HCT116 (cell line): ENCODE measurements at regions not wholly inside any gene's neighbourhood (a gene's known extent, or its start where the extent isn't known, plus 50 kb on each side); places are given as distances from the start of the nearest gene placed in this dataset.

Experiments used
- ATAC-seq: fragments of 200-7000 bp; cut with Tn5 transposase; 2 replicates; pipeline ENCODE4 v1.9.1; 2020; ENCODE audit warnings: mild to moderate bottlenecking, moderate library complexity
- BruUV-seq: library from RNA; stranded (reverse); fragments of 400-500 nt; replicated peaks from 2 replicates; lab custom pipeline; 2021; lab: Mats Ljungman, UMichigan
- CTCF ChIA-PET: fragments of 300-600 bp; sonication (Branson Sonifier 250); formaldehyde crosslinking; loops from one replicate; lab custom pipeline; 2021; ENCODE audit warnings: antibody characterized with exemption; lab: Charles Lee
- POLR2A ChIA-PET: fragments of 300-600, 350-600 bp; sonication (Branson Sonifier 250); formaldehyde crosslinking; loops from one replicate; lab custom pipeline; 2021; ENCODE audit warnings: antibody characterized with exemption; lab: Charles Lee
- RAD21 ChIA-PET, 2 experiments: fragments of 300-600 bp; sonication (Branson Sonifier 250); formaldehyde crosslinking; loops; one replicate each; lab custom pipeline; 2023; ENCODE audit warnings: low total read pairs in 2 of 2; ENCODE audit not compliant: uncharacterized antibody in 2 of 2, unreplicated experiment in 2 of 2, low non-redundant PET in 1 of 2; lab: Charles Lee
- DNase-seq: peaks from one replicate; pipeline ENCODE4 v3.0.0-alpha.2; 2010; ENCODE audit warnings: low read depth, low spot score
- H2AFZ ChIP-seq: fragments of 200-600 bp; shearing (Covaris generic), sonication (generic); 2 replicates; pipeline ENCODE4 v1.6.1; 2017; ENCODE audit warnings: low read depth, mixed run types, mixed read lengths, antibody characterized with exemption, low read length; ENCODE audit not compliant: poor library complexity, severe bottlenecking
- H3K27ac ChIP-seq: 2 replicates; pipeline ENCODE4 v1.5.1; 2012; ENCODE audit warnings: low read depth, low read length
- H3K27me3 ChIP-seq: fragments of 200-600 bp; sonication (generic); 2 replicates; pipeline ENCODE4 v1.6.1; 2016; ENCODE audit warnings: mixed run types, low read length, mixed read lengths; ENCODE audit not compliant: insufficient read depth
- H3K36me3 ChIP-seq, 2 experiments: fragments of 200-500 bp in 1 of 2; fragments of 200-600 bp in 1 of 2; sonication (Bioruptor generic) in 1 of 2; sonication (generic) in 1 of 2; 2 replicates each; pipeline versions ENCODE4 v1.5.1 to v1.6.1; 2014 to 2016; ENCODE audit warnings: low read length in 2 of 2, inconsistent platforms in 1 of 2, mixed read lengths in 1 of 2, mixed run types in 1 of 2; ENCODE audit not compliant: insufficient read depth in 2 of 2, control insufficient read depth in 1 of 2
- H3K4me1 ChIP-seq, 2 experiments: fragments of 200-600 bp in 1 of 2; sonication (generic) in 1 of 2; 2 replicates each; pipeline versions ENCODE4 v1.5.1 to v1.6.1; 2012 to 2017; ENCODE audit warnings: low read length in 2 of 2, inconsistent platforms in 1 of 2, mild to moderate bottlenecking in 1 of 2, mixed read lengths in 1 of 2, mixed run types in 1 of 2, moderate library complexity in 1 of 2; ENCODE audit not compliant: insufficient read depth in 2 of 2, control insufficient read depth in 1 of 2
- H3K4me2 ChIP-seq: fragments of 200-600 bp; sonication (generic); 2 replicates; pipeline ENCODE4 v1.6.1; 2017; ENCODE audit warnings: mixed run types, low read length, mixed read lengths
- H3K4me3 ChIP-seq, 2 experiments: fragments of 200-600 bp in 1 of 2; sonication (generic) in 1 of 2; replicated peaks in 1 of 2; 2 replicates each; pipeline ENCODE4 v1.5.1; 2011 to 2016; ENCODE audit warnings: low read length in 2 of 2, control low read depth in 1 of 2, low read depth in 1 of 2, mild to moderate bottlenecking in 1 of 2, mixed read lengths in 1 of 2, mixed run types in 1 of 2
- H3K79me2 ChIP-seq: fragments of 200-600 bp; sonication (generic); 2 replicates; pipeline ENCODE4 v1.6.1; 2017; ENCODE audit warnings: mild to moderate bottlenecking, mixed run types, low read length, moderate library complexity, mixed read lengths; ENCODE audit not compliant: insufficient read depth
- H3K9ac ChIP-seq: fragments of 200-600 bp; sonication (generic); 2 replicates; pipeline ENCODE4 v1.6.1; 2016; ENCODE audit warnings: low read length, mixed read lengths
- H3K9me2 ChIP-seq: fragments of 200-600 bp; sonication (generic), shearing (Covaris generic); 2 replicates; pipeline ENCODE4 v1.6.1; 2017; ENCODE audit warnings: mixed run types, mild to moderate bottlenecking, moderate library complexity; ENCODE audit not compliant: insufficient read depth
- H3K9me3 ChIP-seq, 2 experiments: fragments of 200-500 bp in 1 of 2; fragments of 200-600 bp in 1 of 2; sonication (Bioruptor generic) in 1 of 2; sonication (generic) in 1 of 2; 2 replicates each; pipeline ENCODE4 v1.6.1; 2014 to 2017; ENCODE audit warnings: low read length in 2 of 2, mixed read lengths in 2 of 2, inconsistent platforms in 1 of 2, low read depth in 1 of 2, mild to moderate bottlenecking in 1 of 2, mixed run types in 1 of 2, moderate library complexity in 1 of 2; ENCODE audit not compliant: control insufficient read depth in 1 of 2, insufficient read depth in 1 of 2
- H4K20me1 ChIP-seq: fragments of 200-600 bp; sonication (generic), shearing (Covaris generic); 2 replicates; pipeline ENCODE4 v1.6.1; 2017; ENCODE audit warnings: mixed run types, mild to moderate bottlenecking, moderate library complexity; ENCODE audit not compliant: insufficient read depth
- CEBPB ChIP-seq: IDR thresholded peaks from 2 replicates; pipeline ENCODE4 v1.6.1; 2012; ENCODE audit warnings: low read depth
- EZH2 ChIP-seq: fragments of 200-600 bp; sonication (generic); IDR thresholded peaks from 2 replicates; pipeline ENCODE4 v1.6.1; 2017; ENCODE audit warnings: antibody characterized with exemption, mixed run types
- EZH2phosphoT487 ChIP-seq: fragments of 200-600 bp; IDR thresholded peaks from 2 replicates; pipeline ENCODE4 v1.6.1; 2018; ENCODE audit warnings: antibody characterized with exemption, borderline replicate concordance
- FOSL1 ChIP-seq: IDR thresholded peaks from 2 replicates; pipeline ENCODE4 v1.6.1; 2012; ENCODE audit warnings: low read depth
- JUND ChIP-seq: IDR thresholded peaks from 2 replicates; pipeline ENCODE4 v1.6.1; 2012
- MAX ChIP-seq: IDR thresholded peaks from 2 replicates; pipeline ENCODE4 v1.6.1; 2012
- POLR2AphosphoS5 ChIP-seq: IDR thresholded peaks from 2 replicates; pipeline ENCODE4 v1.6.1; 2011; ENCODE audit warnings: mild to moderate bottlenecking, low read depth, low read length, moderate library complexity
- RAD21 ChIP-seq: IDR thresholded peaks from 2 replicates; pipeline ENCODE4 v1.6.1; 2012; ENCODE audit warnings: low read depth, mild to moderate bottlenecking
- REST ChIP-seq: IDR thresholded peaks from 2 replicates; pipeline ENCODE4 v1.6.1; 2012; ENCODE audit warnings: low read depth
- SP1 ChIP-seq: IDR thresholded peaks from 2 replicates; pipeline ENCODE4 v1.6.1; 2012; ENCODE audit warnings: low read depth
- SRF ChIP-seq: IDR thresholded peaks from 2 replicates; pipeline ENCODE4 v1.6.1; 2012; ENCODE audit warnings: low read depth
- YY1 ChIP-seq: IDR thresholded peaks from 2 replicates; pipeline ENCODE4 v1.6.1; 2011; ENCODE audit warnings: low read length, low read depth, moderate library complexity, mild to moderate bottlenecking; ENCODE audit not compliant: insufficient replicate concordance; ENCODE audit errors: extremely low read depth
- ZBTB33 ChIP-seq: IDR thresholded peaks from 2 replicates; pipeline ENCODE4 v1.6.1; 2011; ENCODE audit warnings: mild to moderate bottlenecking, low read length, moderate library complexity; ENCODE audit not compliant: insufficient replicate concordance; ENCODE audit errors: extremely low read depth
- intact Hi-C: fragments of 100-400 bp; cut with micrococcal nuclease; formaldehyde crosslinking; loops from 2 replicates; pipeline ENCODE4 v1.10.0; 2022

- H4K20me1 ChIP-seq = no peaks in the 10 kb centered on the region
- CTCF ChIA-PET = interaction anchor here (0.9 kb wide), 1 partner anchor 451 kb away, joined by 3 read pairs; no protein-coding TSS in a partner anchor
- no TSS peak for BruUV-seq
- H3K9me2 ChIP-seq = no peaks in the 10 kb centered on the region
- H3K9ac ChIP-seq = peak overlapping the region; percentile 31
- peak overlapping the region; percentile 52 for H3K4me2 ChIP-seq
- H3K79me2 ChIP-seq = no peaks in the 10 kb centered on the region
- peak; percentile 78 for TF ChIP-seq SP1
- TF ChIP-seq SRF = 0 out of 2 replicates have a peak, but pooled peaks have one; percentile 26
- peak; percentile 50; the same call in 1 of the 2 replicates for TF ChIP-seq POLR2AphosphoS5
- no peak for TF ChIP-seq ZBTB33
- TF ChIP-seq FOSL1 = peak; percentile 85
- TF ChIP-seq EZH2phosphoT487 = no peak
- no peak for TF ChIP-seq EZH2
- peak; percentile 47; the same call in 1 of the 2 replicates for TF ChIP-seq MAX
- TF ChIP-seq CEBPB = peak; percentile 23; the same call in 1 of the 2 replicates
- no peak for TF ChIP-seq RAD21
- TF ChIP-seq REST = no peak
- TF ChIP-seq JUND = peak; percentile 80
- TF ChIP-seq YY1 = no peak
- H3K27ac ChIP-seq = peak overlapping the region; percentile 0; the same call in 1 of the 2 replicates
- H3K27me3 ChIP-seq = no peaks in the 10 kb centered on the region
- intact Hi-C loops = loop anchor here (10.0 kb wide), 1 partner anchor 212 kb away; the partner anchor contains the start of gene NXT1
- peak; percentile 86 for ATAC-seq
- no peak overlapping the region for H2AFZ ChIP-seq
- RAD21 ChIA-PET = no interaction called here
- no peak overlapping the region for H3K4me3 ChIP-seq
- peak; percentile 47 for DNase-seq
- H3K4me1 ChIP-seq = peaks cover 23 to 57% of the 10 kb centered on the region in 2 experiments
- POLR2A ChIA-PET = interaction anchor here (1.0 to 1.5 kb wide), 2 partner anchors 13 to 15 kb away, joined by 3 read pairs; no protein-coding TSS in a partner anchor
- no peaks in the 10 kb centered on the region for H3K36me3 ChIP-seq
- no peaks in the 10 kb centered on the region for H3K9me3 ChIP-seq
Measured at GRCh38 chr20:23143098-23143497, 57.0 kb upstream of the CD93 start.
